ENCODE measurements at regions not wholly inside any gene's neighbourhood (a gene's known extent, or its start where the extent isn't known, plus 50 kb on each side); places are given as distances from the start of the nearest gene placed in this dataset.

- TF ChIP-seq CTCF (IDR thresholded peaks at IDR 0.05) (no peak), POLR2A (IDR thresholded peaks at IDR 0.05) (no peak)
Observed at GRCh38 chr7:157481389-157481788, 144.6 kb downstream of the DNAJB6 start.
